GM18508 (cell line): ENCODE measurements at regions not wholly inside any gene's neighbourhood (a gene's known extent, or its start where the extent isn't known, plus 50 kb on each side); places are given as distances from the start of the nearest gene placed in this dataset.

ENCODE experiments used
- ATAC-seq: cut with Tn5 transposase; IDR thresholded peaks from one replicate; pipeline ENCODE4 v1.9.1; 2021; ENCODE audit warnings: moderate number of reproducible peaks; ENCODE audit not compliant: insufficient read depth, unreplicated experiment

GRCh38 chr9:80233906-80234305, 662.1 kb downstream of the TLE4 start:
- no peak for ATAC-seq

GRCh38 chr9:80233102-80233843, 661.5 kb downstream of the TLE4 start:
- no peak for ATAC-seq

GRCh38 chr9:80231318-80232236, 659.8 kb downstream of the TLE4 start:
- no peak for ATAC-seq

- ATAC-seq = no peak
Measured at GRCh38 chr9:80223897-80224296, 652.1 kb downstream of the TLE4 start.

- ATAC-seq = no peak
Measured at GRCh38 chr9:80222466-80223169, 650.9 kb downstream of the TLE4 start.

- ATAC-seq = no peak
Measured at GRCh38 chr9:80218328-80218727, 646.6 kb downstream of the TLE4 start.

GRCh38 chr9:80213613-80214012, 641.8 kb downstream of the TLE4 start:
- no peak for ATAC-seq

- no peak for ATAC-seq
Measured at GRCh38 chr9:80208696-80209095, 636.9 kb downstream of the TLE4 start.

GRCh38 chr9:80204054-80204453, 632.3 kb downstream of the TLE4 start:
- no peak for ATAC-seq

- no peak for ATAC-seq
Measured at GRCh38 chr9:80197661-80198060, 625.9 kb downstream of the TLE4 start.

- no peak for ATAC-seq
Measured at GRCh38 chr9:80191108-80191507, 619.3 kb downstream of the TLE4 start.

- ATAC-seq = no peak
Measured at GRCh38 chr9:80188579-80188978, 616.8 kb downstream of the TLE4 start.

GRCh38 chr9:80185112-80185738, 613.5 kb downstream of the TLE4 start:
- no peak for ATAC-seq

GRCh38 chr9:80177949-80178480, 606.2 kb downstream of the TLE4 start:
- no peak for ATAC-seq

GRCh38 chr9:80175286-80176150, 603.8 kb downstream of the TLE4 start:
- no peak for ATAC-seq

GRCh38 chr9:80163889-80164288, 592.1 kb downstream of the TLE4 start:
- ATAC-seq = peak; percentile 82

GRCh38 chr9:80158554-80159170, 586.9 kb downstream of the TLE4 start:
- no peak for ATAC-seq

- no peak for ATAC-seq
Measured at GRCh38 chr9:80158131-80158530, 586.4 kb downstream of the TLE4 start.

GRCh38 chr9:80157561-80157983, 585.8 kb downstream of the TLE4 start:
- ATAC-seq = no peak
